B cell (primary cell): ENCODE measurements at regions not wholly inside any gene's neighbourhood (a gene's known extent, or its start where the extent isn't known, plus 50 kb on each side); places are given as distances from the start of the nearest gene placed in this dataset.

Experiments used
- ATAC-seq: fragments of 200-7000 bp; cut with Tn5 transposase; one replicate; pipeline ENCODE4 v1.10.0; 2021; ENCODE audit warnings: low read depth, mild to moderate bottlenecking, moderate number of reproducible peaks, moderate library complexity
- CTCF ChIA-PET: fragments of 350-600 bp; sonication (Branson Sonifier 250); formaldehyde crosslinking; loops from one replicate; lab custom pipeline; 2021; ENCODE audit warnings: antibody characterized with exemption, inconsistent platforms; lab: Charles Lee
- POLR2A ChIA-PET: fragments of 350-600 bp; sonication (Branson Sonifier 250); formaldehyde crosslinking; loops from one replicate; lab custom pipeline; 2021; ENCODE audit warnings: antibody characterized with exemption; lab: Charles Lee
- DNase-seq: peaks from one replicate; pipeline ENCODE4 v3.0.0; 2013
- H2AFZ ChIP-seq: 2 replicates; pipeline ENCODE4 v1.6.1; 2012; ENCODE audit warnings: mild to moderate bottlenecking, low read depth, low read length; ENCODE audit not compliant: insufficient read depth, poor library complexity, severe bottlenecking
- H3K27ac ChIP-seq, 2 donors: 1 replicate in 1 of 2; 2 replicates in 1 of 2; pipeline ENCODE4 v1.5.1; 2012 to 2013; ENCODE audit warnings: low read length in 2 of 2, mild to moderate bottlenecking in 2 of 2, moderate library complexity in 1 of 2
- H3K27me3 ChIP-seq, 4 experiments: fragments of 200-600 bp in 1 of 4; sonication (generic) in 1 of 4; replicated peaks in 1 of 4; 1 replicate in 2 of 4; 2 replicates in 2 of 4; pipeline versions ENCODE4 v1.6.1 to v1.7.0; 2013 to 2016; ENCODE audit warnings: low read length in 3 of 4, mild to moderate bottlenecking in 2 of 4, mixed read lengths in 1 of 4, moderate library complexity in 1 of 4; ENCODE audit not compliant: insufficient read depth in 4 of 4, control insufficient read depth in 3 of 4; ENCODE audit errors: control extremely low read depth in 1 of 4
- H3K36me3 ChIP-seq, 2 experiments: replicated peaks in 1 of 2; 1 replicate in 1 of 2; 2 replicates in 1 of 2; pipeline versions ENCODE4 v1.6.1 to v1.7.1; 2013; ENCODE audit warnings: low read length in 1 of 2; ENCODE audit not compliant: insufficient read depth in 2 of 2, control insufficient read depth in 1 of 2; ENCODE audit errors: control extremely low read depth in 1 of 2, extremely low read depth in 1 of 2
- H3K4me1 ChIP-seq, 2 donors: fragments of 200-600 bp in 1 of 2; sonication (generic) in 1 of 2; 1 replicate in 1 of 2; 2 replicates in 1 of 2; pipeline versions ENCODE4 v1.5.1 to v1.6.1; 2013 to 2017; ENCODE audit warnings: low read length in 2 of 2; ENCODE audit not compliant: control insufficient read depth in 2 of 2, insufficient read depth in 2 of 2
- H3K4me2 ChIP-seq: replicated peaks from 2 replicates; pipeline ENCODE3; 2012; ENCODE audit warnings: mild to moderate bottlenecking, low read depth, low read length; ENCODE audit not compliant: poor library complexity, severe bottlenecking
- H3K4me3 ChIP-seq, 5 experiments: fragments of 200-600 bp in 1 of 5; sonication (generic) in 1 of 5; 1 replicate in 3 of 5; 2 replicates in 2 of 5; pipeline versions ENCODE4 v1.5.1 to v1.7.0; 2011 to 2016; ENCODE audit warnings: low read length in 4 of 5, mild to moderate bottlenecking in 4 of 5, low read depth in 2 of 5, control low read depth in 1 of 5, moderate library complexity in 1 of 5; ENCODE audit not compliant: insufficient read depth in 1 of 5; ENCODE audit errors: control extremely low read depth in 1 of 5, extremely low read depth in 1 of 5
- H3K79me2 ChIP-seq: fragments of 200-600 bp; sonication (generic); one replicate; pipeline ENCODE4 v1.6.0; 2016; ENCODE audit warnings: low read length; ENCODE audit not compliant: control insufficient read depth, insufficient read depth
- H3K9ac ChIP-seq: fragments of 200-600 bp; sonication (generic); 2 replicates; pipeline ENCODE4 v1.6.1; 2017; ENCODE audit warnings: mild to moderate bottlenecking, low read length, moderate library complexity
- H3K9me3 ChIP-seq, 3 donors: one replicate each; pipeline versions ENCODE4 v1.6.1 to v1.7.1; 2013; ENCODE audit warnings: low read length in 2 of 3; ENCODE audit not compliant: control insufficient read depth in 2 of 3, insufficient read depth in 1 of 3; ENCODE audit errors: control extremely low read depth in 1 of 3
- H4K20me1 ChIP-seq: 2 replicates; pipeline ENCODE4 v1.6.0; 2012; ENCODE audit warnings: mild to moderate bottlenecking, low read length; ENCODE audit not compliant: insufficient read depth, control insufficient read depth, poor library complexity, severe bottlenecking
- H3K27ac Mint-ChIP-seq: one replicate; pipeline ENCODE4 v1.8.0; 2021; ENCODE audit warnings: mixed read lengths
- H3K27me3 Mint-ChIP-seq: one replicate; pipeline ENCODE4 v1.8.0; 2021; ENCODE audit warnings: mixed read lengths
- H3K4me1 Mint-ChIP-seq: one replicate; pipeline ENCODE4 v1.8.0; 2021; ENCODE audit warnings: mixed read lengths
- H3K4me3 Mint-ChIP-seq: one replicate; pipeline ENCODE4 v1.8.0; 2021; ENCODE audit warnings: mixed read lengths
- H3K9me3 Mint-ChIP-seq: one replicate; pipeline ENCODE4 v1.8.0; 2022; ENCODE audit warnings: mixed read lengths; ENCODE audit not compliant: insufficient read depth
- EZH2 ChIP-seq: IDR thresholded peaks from 2 replicates; pipeline ENCODE4 v1.6.1; 2012; ENCODE audit warnings: borderline replicate concordance, low read depth, mild to moderate bottlenecking, moderate library complexity, low read length; ENCODE audit not compliant: insufficient read depth, poor library complexity, severe bottlenecking
- WGBS: methylation state at CpG from one replicate; pipeline ENCODE4 v1.1.5; 2013; ENCODE audit warnings: missing lambda C conversion rate; ENCODE audit not compliant: insufficient coverage; 5-methylcytosine and 5-hydroxymethylcytosine counted together
- intact Hi-C: fragments of 100-400 bp; cut with micrococcal nuclease; formaldehyde crosslinking; loops from one replicate; pipeline ENCODE4 v1.10.0; 2022
- TF ChIP-seq, protein P1 (sequence below): fragments of 200-600 bp; IDR thresholded peaks from one replicate; pipeline ENCODE4 v1.8.0; 2022; ENCODE audit warnings: antibody characterized with exemption, mild to moderate bottlenecking

GRCh38 chr1:55473661-55474060, 258.5 kb upstream of the USP24 start:
- Histone ChIP-seq H3K4me1 (no peaks in the 10 kb centered on the region), H3K4me2 (no peak overlapping the region), H2AFZ (no peak overlapping the region), H3K36me3 (no peaks in the 10 kb centered on the region), H3K79me2 (no peaks in the 10 kb centered on the region), H4K20me1 (no peaks in the 10 kb centered on the region), H3K27me3 (no peaks in the 10 kb centered on the region), H3K9me3 (no peaks in the 10 kb centered on the region), H3K4me3 (no peak overlapping the region), H3K27ac (no peak overlapping the region), H3K9ac (no peak overlapping the region)
- Mint-ChIP-seq H3K9me3 (no peaks in the 10 kb centered on the region), H3K4me3 (no peak overlapping the region), H3K27ac (no peak overlapping the region), H3K27me3 (peaks cover 35% of the 10 kb centered on the region), H3K4me1 (no peaks in the 10 kb centered on the region)
- TF ChIP-seq, protein P1, sequence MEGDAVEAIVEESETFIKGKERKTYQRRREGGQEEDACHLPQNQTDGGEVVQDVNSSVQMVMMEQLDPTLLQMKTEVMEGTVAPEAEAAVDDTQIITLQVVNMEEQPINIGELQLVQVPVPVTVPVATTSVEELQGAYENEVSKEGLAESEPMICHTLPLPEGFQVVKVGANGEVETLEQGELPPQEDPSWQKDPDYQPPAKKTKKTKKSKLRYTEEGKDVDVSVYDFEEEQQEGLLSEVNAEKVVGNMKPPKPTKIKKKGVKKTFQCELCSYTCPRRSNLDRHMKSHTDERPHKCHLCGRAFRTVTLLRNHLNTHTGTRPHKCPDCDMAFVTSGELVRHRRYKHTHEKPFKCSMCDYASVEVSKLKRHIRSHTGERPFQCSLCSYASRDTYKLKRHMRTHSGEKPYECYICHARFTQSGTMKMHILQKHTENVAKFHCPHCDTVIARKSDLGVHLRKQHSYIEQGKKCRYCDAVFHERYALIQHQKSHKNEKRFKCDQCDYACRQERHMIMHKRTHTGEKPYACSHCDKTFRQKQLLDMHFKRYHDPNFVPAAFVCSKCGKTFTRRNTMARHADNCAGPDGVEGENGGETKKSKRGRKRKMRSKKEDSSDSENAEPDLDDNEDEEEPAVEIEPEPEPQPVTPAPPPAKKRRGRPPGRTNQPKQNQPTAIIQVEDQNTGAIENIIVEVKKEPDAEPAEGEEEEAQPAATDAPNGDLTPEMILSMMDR: no peak
- TF ChIP-seq EZH2: no peak
- ChIA-PET POLR2A (no interaction called here), CTCF (no interaction called here)
- intact Hi-C loops: loop anchor here (10.0 kb wide), 1 partner anchor 1101 kb away; the partner anchor contains the start of gene PLPP3
- WGBS: no CpG with 5 or more reads among the region's 2 CpGs
- ATAC-seq: no peak
- no peak for DNase-seq

DNA sequence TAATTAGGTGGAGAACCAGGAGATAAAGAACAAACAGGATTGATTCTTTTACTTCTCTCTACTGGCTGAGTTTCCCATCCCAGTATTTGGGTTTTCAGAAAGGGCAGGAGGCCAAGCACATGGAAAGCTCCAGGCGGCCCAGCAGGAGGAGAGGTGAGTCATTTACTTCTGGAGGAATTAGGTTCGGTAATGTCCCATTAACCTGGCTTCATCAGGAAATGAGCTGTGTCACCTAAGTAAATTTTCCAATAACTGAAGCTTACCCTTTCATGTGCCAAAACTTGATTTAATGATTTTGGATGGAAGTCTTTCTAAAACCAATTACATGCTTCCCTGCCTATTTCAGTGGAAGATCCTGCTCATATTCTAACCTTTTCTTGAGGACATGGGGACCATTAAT, 257.6 kb upstream of the USP24 start:
- Histone ChIP-seq H3K4me2 (no peak overlapping the region), H3K4me3 (no peak overlapping the region), H3K27me3 (no peaks in the 10 kb centered on the region), H3K4me1 (no peaks in the 10 kb centered on the region), H3K79me2 (no peaks in the 10 kb centered on the region), H3K36me3 (no peaks in the 10 kb centered on the region), H3K27ac (no peak overlapping the region), H2AFZ (no peak overlapping the region), H4K20me1 (no peaks in the 10 kb centered on the region), H3K9me3 (no peaks in the 10 kb centered on the region), H3K9ac (no peak overlapping the region)
- ATAC-seq (no peak), DNase-seq (no peak)
- CTCF ChIA-PET: no interaction called here
- intact Hi-C loops: loop anchor here (10.0 kb wide), 1 partner anchor 1102 kb away; the partner anchor contains the start of gene PLPP3
- Mint-ChIP-seq H3K27ac (no peak overlapping the region), H3K4me1 (no peaks in the 10 kb centered on the region), H3K4me3 (no peak overlapping the region), H3K9me3 (no peaks in the 10 kb centered on the region), H3K27me3 (peaks cover 31% of the 10 kb centered on the region)
- POLR2A ChIA-PET: no interaction called here
- WGBS: no CpG with 5 or more reads among the region's 2 CpGs
- TF ChIP-seq, protein P1: no peak
- no peak for TF ChIP-seq EZH2
